HepG2 (cell line): ENCODE measurements at regions not wholly inside any gene's neighbourhood (a gene's known extent, or its start where the extent isn't known, plus 50 kb on each side); places are given as distances from the start of the nearest gene placed in this dataset.

Experiments used
- ATAC-seq: fragments of 200-7000 bp; cut with Tn5 transposase; 3 replicates; pipeline ENCODE4 v1.9.1; 2020; ENCODE audit warnings: mild to moderate bottlenecking, moderate library complexity
- BruUV-seq: library from RNA; stranded (reverse); fragments of 400-500 nt; replicated peaks from 2 replicates; lab custom pipeline; 2021; lab: Mats Ljungman, UMichigan
- CTCF ChIA-PET: fragments of 300-600 bp; formaldehyde crosslinking; extraction: SDS; loops from one replicate; lab custom pipeline; 2021; ENCODE audit warnings: low total read pairs, inconsistent platforms, low intra/inter-chr PET ratio; lab: Yijun Ruan, JAX
- POLR2A ChIA-PET: fragments of 350-600 bp; sonication (Branson Sonifier 250); formaldehyde crosslinking; loops from one replicate; lab custom pipeline; 2020; ENCODE audit warnings: antibody characterized with exemption, inconsistent platforms; lab: Yijun Ruan, JAX
- DNase-seq: peaks from one replicate; pipeline ENCODE4 v3.0.0-alpha.2; 2015; ENCODE audit warnings: low spot score
- FAIRE-seq: peaks from 3 replicates; lab custom pipeline; 2011; peaks lifted over from hg19 to GRCh38; lab: Jason Lieb, UNC
- H2AFZ ChIP-seq: one replicate; pipeline ENCODE4 v1.6.1; 2011; ENCODE audit warnings: low read length, inconsistent platforms
- H3K27ac ChIP-seq: fragments of 300-600 bp; 3 replicates; pipeline ENCODE4 v1.8.0; 2011; ENCODE audit warnings: mixed run types, mild to moderate bottlenecking, mixed read lengths, low read length, inconsistent platforms; ENCODE audit not compliant: insufficient read depth; ENCODE audit errors: extremely low read length
- H3K27me3 ChIP-seq, 2 experiments: fragments of 200-600 bp in 1 of 2; 2 replicates in 1 of 2; 3 replicates in 1 of 2; pipeline versions ENCODE4 v1.6.0 to v1.8.0; 2011; ENCODE audit warnings: low read length in 2 of 2, mild to moderate bottlenecking in 2 of 2, moderate library complexity in 2 of 2, inconsistent platforms in 1 of 2; ENCODE audit not compliant: insufficient read depth in 2 of 2, control insufficient read depth in 1 of 2
- H3K36me3 ChIP-seq, 2 experiments: fragments of 200-600 bp in 1 of 2; replicated peaks in 1 of 2; 2 replicates in 1 of 2; 3 replicates in 1 of 2; pipeline versions ENCODE4 v1.5.1 to v1.8.0; 2011; ENCODE audit warnings: low read length in 2 of 2, inconsistent platforms in 1 of 2; ENCODE audit not compliant: insufficient read depth in 2 of 2, control insufficient read depth in 1 of 2
- H3K4me1 ChIP-seq: 2 replicates; pipeline ENCODE4 v1.5.1; 2012; ENCODE audit warnings: low read length, inconsistent platforms; ENCODE audit not compliant: insufficient read depth
- H3K4me2 ChIP-seq: 2 replicates; pipeline ENCODE4 v1.6.0; 2011; ENCODE audit warnings: low read depth, low read length, inconsistent platforms
- H3K4me3 ChIP-seq, 3 experiments: fragments of 200-600 bp in 1 of 3; sonication (generic), shearing (Covaris generic) in 1 of 3; replicated peaks in 1 of 3; 2 replicates each; pipeline ENCODE4 v1.5.1; 2011 to 2016; ENCODE audit warnings: low read length in 3 of 3, inconsistent platforms in 2 of 3, low read depth in 2 of 3, mild to moderate bottlenecking in 2 of 3, control low read depth in 1 of 3, mixed read lengths in 1 of 3; ENCODE audit not compliant: insufficient read depth in 1 of 3
- H3K79me2 ChIP-seq: one replicate; pipeline ENCODE4 v1.6.1; 2011; ENCODE audit warnings: low read length, inconsistent platforms; ENCODE audit not compliant: insufficient read depth
- H3K9ac ChIP-seq: 2 replicates; pipeline ENCODE4 v1.6.0; 2011; ENCODE audit warnings: mild to moderate bottlenecking, low read depth, low read length, inconsistent platforms; ENCODE audit not compliant: insufficient read depth
- H3K9me3 ChIP-seq: 2 replicates; pipeline ENCODE4 v1.5.1; 2012; ENCODE audit warnings: mild to moderate bottlenecking, low read length
- H4K20me1 ChIP-seq: 2 replicates; pipeline ENCODE4 v1.6.0; 2011; ENCODE audit warnings: inconsistent platforms, mild to moderate bottlenecking, low read length, moderate library complexity; ENCODE audit not compliant: insufficient read depth
- FLYWCH1 ChIP-seq: sonication (generic); formaldehyde crosslinking; IDR thresholded peaks from 2 replicates; pipeline ENCODE4 v1.8.1; 2023; ENCODE audit warnings: mild to moderate bottlenecking, missing genetic modification reagents
- FOXK1 ChIP-seq: sonication (generic); formaldehyde crosslinking; IDR thresholded peaks from 2 replicates; pipeline ENCODE4 v1.4.0; 2020; ENCODE audit warnings: low read depth, missing genetic modification reagents, borderline replicate concordance
- GABPA ChIP-seq, 2 experiments: IDR thresholded peaks; 2 replicates each; pipeline ENCODE4 v1.6.1; 2011 to 2016; ENCODE audit warnings: low read depth in 2 of 2, low read length in 1 of 2, missing biosample characterization in 1 of 2, missing genetic modification characterization in 1 of 2
- MAF1 ChIP-seq: sonication (generic); formaldehyde crosslinking; IDR thresholded peaks from 2 replicates; pipeline ENCODE4 v1.5.0; 2020; ENCODE audit warnings: missing genetic modification reagents, borderline replicate concordance
- MATR3 ChIP-seq: sonication (generic); formaldehyde crosslinking; IDR thresholded peaks from 2 replicates; pipeline ENCODE4 v1.4.0; 2020; ENCODE audit warnings: missing genetic modification reagents
- ZC3H4 ChIP-seq: sonication (generic); formaldehyde crosslinking; IDR thresholded peaks from 2 replicates; pipeline ENCODE4 v1.4.0; 2020; ENCODE audit warnings: missing genetic modification reagents, borderline replicate concordance
- ZNF17 ChIP-seq: sonication (generic); formaldehyde crosslinking; IDR thresholded peaks from 2 replicates; pipeline ENCODE4 v1.5.0; 2020; ENCODE audit warnings: mild to moderate bottlenecking, missing genetic modification reagents
- WGBS: methylation state at CpG from one replicate; pipeline ENCODE4 v1.1.6; 2017; ENCODE audit warnings: low lambda C conversion rate; 5-methylcytosine and 5-hydroxymethylcytosine counted together
- in situ Hi-C: cut with HindIII; loops from 2 replicates; pipeline ENCODE4 v1.10.0; 2017; ENCODE audit warnings: low pct_unique_long_range_greater_than_20kb; ENCODE audit not compliant: extremely low pct_ligation_motif_present
- intact Hi-C: fragments of 100-400 bp; cut with micrococcal nuclease; formaldehyde crosslinking; loops from one replicate; pipeline ENCODE4 v1.10.0; 2022; ENCODE audit not compliant: unreplicated experiment
- TF ChIP-seq, protein P1 (sequence below): sonication (generic); formaldehyde crosslinking; IDR thresholded peaks from 2 replicates; pipeline ENCODE4 v1.5.0; 2020; ENCODE audit warnings: missing genetic modification reagents, mild to moderate bottlenecking, borderline replicate concordance
- TF ChIP-seq, protein P2 (sequence below): sonication (generic); formaldehyde crosslinking; IDR thresholded peaks from 2 replicates; pipeline ENCODE4 v1.8.1; 2023; ENCODE audit warnings: mild to moderate bottlenecking, moderate library complexity, missing genetic modification reagents

GRCh38 chr16:48947371-48947713 is 334.3 kb downstream of the CBLN1 start:
- in situ Hi-C loops: no loop called here
- no peak for TF ChIP-seq GABPA (IDR thresholded peaks at IDR 0.05; ENCODE audit: low read depth, low read length)
- no peak for TF ChIP-seq GABPA (CRISPR knock-in tag; IDR thresholded peaks at IDR 0.05; ENCODE audit: low read depth)
- no peak for TF ChIP-seq ZC3H4 (CRISPR knock-in tag)
- TF ChIP-seq MATR3 (CRISPR knock-in tag): no peak
- TF ChIP-seq ZNF17: no peak
- TF ChIP-seq, protein P1, sequence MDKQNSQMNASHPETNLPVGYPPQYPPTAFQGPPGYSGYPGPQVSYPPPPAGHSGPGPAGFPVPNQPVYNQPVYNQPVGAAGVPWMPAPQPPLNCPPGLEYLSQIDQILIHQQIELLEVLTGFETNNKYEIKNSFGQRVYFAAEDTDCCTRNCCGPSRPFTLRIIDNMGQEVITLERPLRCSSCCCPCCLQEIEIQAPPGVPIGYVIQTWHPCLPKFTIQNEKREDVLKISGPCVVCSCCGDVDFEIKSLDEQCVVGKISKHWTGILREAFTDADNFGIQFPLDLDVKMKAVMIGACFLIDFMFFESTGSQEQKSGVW: no peak
- TF ChIP-seq, protein P2, sequence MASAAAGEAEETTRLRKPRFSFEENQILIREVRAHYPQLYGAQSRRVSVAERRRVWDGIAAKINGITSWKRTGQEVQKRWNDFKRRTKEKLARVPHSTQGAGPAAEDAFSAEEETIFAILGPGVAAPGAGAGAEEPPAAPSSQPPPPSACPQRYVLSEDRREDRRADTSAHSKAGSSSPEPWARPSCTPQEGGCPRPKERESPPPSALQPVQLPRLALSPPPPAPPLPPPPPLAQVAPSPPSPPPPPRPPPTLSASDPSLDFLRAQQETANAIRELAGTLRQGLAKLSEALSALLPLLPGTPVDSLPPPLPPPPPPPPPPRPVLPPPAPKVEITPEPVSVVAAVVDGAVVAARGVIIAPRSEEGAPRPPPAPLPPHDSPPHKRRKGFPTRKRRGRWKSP: no peak
- no peak for TF ChIP-seq FOXK1 (CRISPR knock-in tag)
- TF ChIP-seq MAF1 (CRISPR knock-in tag): no peak
- TF ChIP-seq FLYWCH1 (CRISPR knock-in tag): no peak
- no peaks in the 10 kb centered on the region for H3K79me2 ChIP-seq
- no peak overlapping the region for H2AFZ ChIP-seq
- no peaks in the 10 kb centered on the region for H3K9me3 ChIP-seq
- H3K4me3 ChIP-seq: no peak overlapping the region
- CTCF ChIA-PET: no interaction called here
- H4K20me1 ChIP-seq: no peaks in the 10 kb centered on the region
- H3K27ac ChIP-seq: no peak overlapping the region
- no peaks in the 10 kb centered on the region for H3K4me1 ChIP-seq
- POLR2A ChIA-PET: no interaction called here
- DNase-seq (no peak), FAIRE-seq (no peak), ATAC-seq (no peak)
- H3K27me3 ChIP-seq: peaks cover 2 to 15% of the 10 kb centered on the region in 2 experiments; a peak in 2 of 5 replicates
- H3K9ac ChIP-seq: no peak overlapping the region
- no peaks in the 10 kb centered on the region for H3K36me3 ChIP-seq
- intact Hi-C loops: no loop called here
- no TSS peak for BruUV-seq
- WGBS: 0% methylated on average over 3 of the region's 3 CpGs
- no peak overlapping the region for H3K4me2 ChIP-seq
